Trophoblast cell (in vitro differentiated cells and primary cell): ENCODE measurements at regions not wholly inside any gene's neighbourhood (a gene's known extent, or its start where the extent isn't known, plus 50 kb on each side); places are given as distances from the start of the nearest gene placed in this dataset.

Source experiments
- DNase-seq, 2 donors: peaks; one replicate each; pipeline ENCODE4 v3.0.0-alpha.2; 2016
- H2AFZ ChIP-seq: 2 replicates; pipeline ENCODE4 v1.6.1; 2013; ENCODE audit warnings: low read length, moderate library complexity, mild to moderate bottlenecking; ENCODE audit not compliant: insufficient read depth, poor library complexity
- H2AK5ac ChIP-seq: 2 replicates; pipeline ENCODE4 v1.6.1; 2013; ENCODE audit warnings: mild to moderate bottlenecking, low read length
- H2BK120ac ChIP-seq: 2 replicates; pipeline ENCODE4 v1.6.1; 2013; ENCODE audit warnings: low read length, mild to moderate bottlenecking, moderate library complexity; ENCODE audit not compliant: insufficient read depth, poor library complexity
- H2BK12ac ChIP-seq: 2 replicates; pipeline ENCODE4 v1.6.1; 2013; ENCODE audit warnings: mild to moderate bottlenecking, low read length, moderate library complexity
- H2BK5ac ChIP-seq: 2 replicates; pipeline ENCODE4 v1.6.1; 2013; ENCODE audit warnings: low read length, low read depth, moderate library complexity, mild to moderate bottlenecking; ENCODE audit not compliant: poor library complexity
- H3K14ac ChIP-seq: 2 replicates; pipeline ENCODE4 v1.6.1; 2013; ENCODE audit warnings: mild to moderate bottlenecking, low read length
- H3K18ac ChIP-seq: 2 replicates; pipeline ENCODE4 v1.6.1; 2013; ENCODE audit warnings: mild to moderate bottlenecking, low read length
- H3K23ac ChIP-seq: 2 replicates; pipeline ENCODE4 v1.6.1; 2013; ENCODE audit warnings: low read length
- H3K27ac ChIP-seq: 2 replicates; pipeline ENCODE4 v1.5.1; 2013; ENCODE audit warnings: low read depth, mild to moderate bottlenecking, inconsistent platforms, low read length, moderate library complexity
- H3K27me3 ChIP-seq: 2 replicates; pipeline ENCODE4 v1.6.1; 2013; ENCODE audit warnings: inconsistent platforms, mild to moderate bottlenecking, low read length, moderate library complexity; ENCODE audit not compliant: insufficient read depth
- H3K36me3 ChIP-seq, 2 experiments: 1 replicate in 1 of 2; 2 replicates in 1 of 2; pipeline ENCODE4 v1.6.1; 2013; ENCODE audit warnings: low read length in 2 of 2, mild to moderate bottlenecking in 2 of 2, moderate library complexity in 1 of 2; ENCODE audit not compliant: insufficient read depth in 2 of 2, control insufficient read depth in 1 of 2
- H3K4ac ChIP-seq: 2 replicates; pipeline ENCODE4 v1.6.1; 2013; ENCODE audit warnings: low read depth, mild to moderate bottlenecking, low read length, moderate library complexity
- H3K4me1 ChIP-seq, 2 experiments: 1 replicate in 1 of 2; 2 replicates in 1 of 2; pipeline ENCODE4 v1.6.1; 2013; ENCODE audit warnings: low read length in 2 of 2, mild to moderate bottlenecking in 2 of 2, moderate library complexity in 1 of 2; ENCODE audit not compliant: insufficient read depth in 2 of 2, control insufficient read depth in 1 of 2
- H3K4me2 ChIP-seq: 2 replicates; pipeline ENCODE4 v1.6.1; 2013; ENCODE audit warnings: inconsistent platforms, mild to moderate bottlenecking, low read length, moderate library complexity
- H3K4me3 ChIP-seq: 2 replicates; pipeline ENCODE4 v1.5.1; 2013; ENCODE audit warnings: mild to moderate bottlenecking, low read depth, low read length, inconsistent platforms
- H3K79me1 ChIP-seq: one replicate; pipeline ENCODE4 v1.6.1; 2013; ENCODE audit warnings: low read length
- H3K79me2 ChIP-seq: 2 replicates; pipeline ENCODE4 v1.6.1; 2013; ENCODE audit warnings: low read length, mild to moderate bottlenecking; ENCODE audit not compliant: control insufficient read depth, insufficient read depth, poor library complexity
- H3K9ac ChIP-seq: 2 replicates; pipeline ENCODE4 v1.6.1; 2013; ENCODE audit warnings: mild to moderate bottlenecking, low read length
- H3K9me3 ChIP-seq: 2 replicates; pipeline ENCODE4 v1.6.1; 2013; ENCODE audit warnings: low read depth, mild to moderate bottlenecking, control low read depth, inconsistent platforms, low read length; ENCODE audit not compliant: insufficient read depth
- H4K12ac ChIP-seq: 2 replicates; pipeline ENCODE4 v1.6.1; 2013; ENCODE audit warnings: low read depth, mild to moderate bottlenecking, low read length, moderate library complexity
- H4K8ac ChIP-seq: 2 replicates; pipeline ENCODE4 v1.6.1; 2013; ENCODE audit warnings: low read depth, mild to moderate bottlenecking, low read length, moderate library complexity
- H4K91ac ChIP-seq: one replicate; pipeline ENCODE4 v1.6.1; 2013; ENCODE audit warnings: low read depth, mild to moderate bottlenecking, low read length, moderate library complexity
- WGBS: extraction: QIAGEN DNeasy Blood & Tissue Kit; methylation state at CpG from one replicate; pipeline ENCODE4 v1.1.7; 2013; ENCODE audit warnings: missing lambda C conversion rate; ENCODE audit not compliant: insufficient read length, insufficient coverage; ENCODE audit errors: extremely low coverage; 5-methylcytosine and 5-hydroxymethylcytosine counted together

DNA sequence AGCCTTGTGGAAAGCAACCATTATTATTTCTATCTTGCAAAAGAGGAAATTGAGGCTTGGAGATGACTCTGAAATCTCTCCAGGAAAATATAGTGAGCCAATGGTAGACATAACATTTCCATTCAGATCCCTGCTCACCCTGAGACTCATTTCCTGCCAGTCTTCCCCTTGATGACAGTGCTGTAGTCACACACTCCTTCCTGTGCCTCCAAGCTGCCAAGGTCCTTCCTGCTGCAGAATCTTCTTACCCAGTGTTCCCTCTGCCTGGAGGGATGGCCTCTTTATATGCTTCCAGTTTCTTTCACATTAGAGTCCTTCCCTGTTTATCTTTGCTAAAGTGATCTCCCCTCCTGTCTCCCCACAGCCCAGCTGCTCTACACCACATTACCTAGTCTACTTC is 648.1 kb downstream of the TOX3 start:
- no peak for DNase-seq
- Histone ChIP-seq H3K27me3 (no peaks in the 10 kb centered on the region), H3K23ac (no peak overlapping the region), H3K4me3 (no peak overlapping the region), H4K8ac (no peak overlapping the region), H2AFZ (no peak overlapping the region), H2BK120ac (no peak overlapping the region), H3K79me2 (no peaks in the 10 kb centered on the region), H3K14ac (no peak overlapping the region), H3K79me1 (no peaks in the 10 kb centered on the region), H2AK5ac (no peak overlapping the region), H3K4me2 (no peak overlapping the region), H3K9me3 (no peaks in the 10 kb centered on the region), H3K9ac (no peak overlapping the region), H3K18ac (no peak overlapping the region), H2BK12ac (no peak overlapping the region), H3K36me3 (no peaks in the 10 kb centered on the region), H4K91ac (no peak overlapping the region), H2BK5ac (no peak overlapping the region), H3K4ac (no peak overlapping the region), H4K12ac (no peak overlapping the region), H3K4me1 (no peaks in the 10 kb centered on the region), H3K27ac (no peak overlapping the region)

- Histone ChIP-seq H4K12ac (no peak overlapping the region), H2AK5ac (no peak overlapping the region), H3K27ac (no peak overlapping the region), H3K4ac (no peak overlapping the region), H3K27me3 (no peaks in the 10 kb centered on the region), H2BK12ac (no peak overlapping the region), H3K14ac (no peak overlapping the region), H3K23ac (no peak overlapping the region), H3K9ac (no peak overlapping the region), H3K4me3 (no peak overlapping the region), H4K91ac (no peak overlapping the region), H3K79me2 (no peaks in the 10 kb centered on the region), H4K8ac (no peak overlapping the region), H3K9me3 (no peaks in the 10 kb centered on the region), H3K4me2 (no peak overlapping the region), H3K18ac (no peak overlapping the region), H2BK120ac (no peak overlapping the region), H3K36me3 (no peaks in the 10 kb centered on the region), H3K79me1 (no peaks in the 10 kb centered on the region), H2AFZ (no peak overlapping the region), H2BK5ac (no peak overlapping the region), H3K4me1 (no peaks in the 10 kb centered on the region)
- no CpG with 5 or more reads among the region's 2 CpGs for WGBS
- DNase-seq, result no peak
Measured at GRCh38 chr16:51896013-51896412, 650.9 kb downstream of the TOX3 start.

DNA sequence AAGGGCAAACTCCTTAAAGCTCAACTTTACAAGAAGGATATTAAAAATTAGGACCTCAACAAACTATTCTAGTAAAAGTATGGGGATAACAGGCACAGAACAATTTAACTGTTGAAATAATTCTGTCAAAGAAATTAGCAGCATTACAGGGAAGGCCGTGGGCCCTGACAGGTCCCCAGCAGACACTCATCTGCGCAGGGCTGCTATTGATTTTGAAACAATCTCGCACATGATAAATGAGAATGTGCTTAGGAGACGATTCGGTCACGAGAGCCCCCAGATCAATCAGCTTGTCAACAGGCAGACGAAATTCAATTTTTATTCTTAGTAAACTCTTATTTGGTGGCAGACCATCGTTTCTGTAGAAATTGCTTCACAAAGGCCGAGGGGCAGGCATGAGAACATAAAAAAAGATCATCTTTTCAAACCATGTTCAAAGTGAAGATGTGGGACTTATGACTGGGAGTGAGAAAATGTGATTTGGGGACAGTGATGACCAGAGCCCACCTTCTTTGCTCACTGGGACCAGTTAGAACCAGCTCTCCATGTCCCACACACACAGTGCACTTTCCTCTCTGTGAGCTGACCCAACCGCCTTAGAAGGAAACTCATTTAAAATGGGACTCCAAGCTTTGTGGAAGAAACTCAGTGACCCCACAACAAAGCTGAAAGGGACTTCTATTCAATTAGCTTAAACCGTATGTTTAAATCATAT is 654.5 kb downstream of the TOX3 start:
- H3K14ac ChIP-seq, result no peak overlapping the region

DNA sequence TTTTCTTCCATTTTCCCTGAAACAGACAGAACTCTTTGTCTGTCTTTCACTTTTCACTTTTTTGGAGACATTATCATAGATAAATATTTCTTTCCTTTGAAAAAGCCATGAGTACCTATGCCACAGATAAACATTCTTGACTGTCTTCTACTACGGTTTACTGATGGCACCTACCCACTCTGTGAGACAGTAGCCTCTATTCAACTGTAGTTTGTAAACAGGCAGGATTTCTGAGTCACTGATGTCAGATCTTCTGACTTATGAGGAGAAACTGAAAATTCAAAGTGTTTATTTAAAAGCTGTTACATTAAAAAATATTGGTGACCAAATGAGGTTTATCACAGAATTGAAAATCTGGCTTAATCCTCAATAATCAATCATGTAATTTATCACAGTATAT is 658.4 kb downstream of the TOX3 start:
- H2BK12ac ChIP-seq, result no peak overlapping the region
- no peak overlapping the region for H2BK120ac ChIP-seq
- no peak overlapping the region for H2AFZ ChIP-seq
- WGBS, result no CpG with 5 or more reads among the region's 1 CpG
- H4K91ac ChIP-seq, result no peak overlapping the region
- no peak overlapping the region for H3K18ac ChIP-seq
- H3K23ac ChIP-seq, result no peak overlapping the region
- no peak overlapping the region for H3K4me3 ChIP-seq
- no peak overlapping the region for H2BK5ac ChIP-seq
- H3K27ac ChIP-seq, result no peak overlapping the region
- no peak overlapping the region for H4K8ac ChIP-seq
- no peak overlapping the region for H3K9ac ChIP-seq
- H3K79me1 ChIP-seq, result no peaks in the 10 kb centered on the region
- no peaks in the 10 kb centered on the region for H3K27me3 ChIP-seq
- no peaks in the 10 kb centered on the region for H3K9me3 ChIP-seq
- no peak overlapping the region for H2AK5ac ChIP-seq
- no peak for DNase-seq
- H3K4me1 ChIP-seq, result no peaks in the 10 kb centered on the region
- no peak overlapping the region for H3K14ac ChIP-seq
- no peak overlapping the region for H3K4me2 ChIP-seq
- H3K79me2 ChIP-seq, result no peaks in the 10 kb centered on the region
- H3K36me3 ChIP-seq, result no peaks in the 10 kb centered on the region
- no peak overlapping the region for H3K4ac ChIP-seq
- H4K12ac ChIP-seq, result no peak overlapping the region

More for the DNA sequence above, 654.5 kb downstream of the TOX3 start:
- no peak overlapping the region for H4K91ac ChIP-seq
- H3K9me3 ChIP-seq, result no peaks in the 10 kb centered on the region
- no peak overlapping the region for H3K4ac ChIP-seq
- H3K4me3 ChIP-seq, result no peak overlapping the region
- WGBS, result no CpG with 5 or more reads among the region's 11 CpGs
- no peak overlapping the region for H3K27ac ChIP-seq
- H2AK5ac ChIP-seq, result no peak overlapping the region
- no peak overlapping the region for H2AFZ ChIP-seq
- no peaks in the 10 kb centered on the region for H3K79me1 ChIP-seq
- H2BK120ac ChIP-seq, result no peak overlapping the region
- H2BK12ac ChIP-seq, result no peak overlapping the region
- H3K36me3 ChIP-seq, result no peaks in the 10 kb centered on the region
- H3K4me1 ChIP-seq, result no peaks in the 10 kb centered on the region
- no peak overlapping the region for H3K9ac ChIP-seq
- no peak overlapping the region for H3K18ac ChIP-seq
- H4K8ac ChIP-seq, result no peak overlapping the region
- no peak overlapping the region for H3K4me2 ChIP-seq
- no peak overlapping the region for H3K23ac ChIP-seq
- H2BK5ac ChIP-seq, result no peak overlapping the region
- H4K12ac ChIP-seq, result no peak overlapping the region
- no peaks in the 10 kb centered on the region for H3K27me3 ChIP-seq
- H3K79me2 ChIP-seq, result no peaks in the 10 kb centered on the region
- DNase-seq, result no peak
